ENCODE measurements at regions not wholly inside any gene's neighbourhood (a gene's known extent, or its start where the extent isn't known, plus 50 kb on each side); places are given as distances from the start of the nearest gene placed in this dataset.

GRCh38 chr6:54050750-54051149, 60.5 kb upstream of the MLIP start:
- TF ChIP-seq EZH2phosphoT487 (IDR thresholded peaks at IDR 0.05; ENCODE audit: insufficient read depth, low read depth): no peak
- no peak for TF ChIP-seq EZH2 (IDR thresholded peaks at IDR 0.05; ENCODE audit: insufficient read depth, poor library complexity, severe bottlenecking)
